HG03280 (cell line): ENCODE measurements at regions not wholly inside any gene's neighbourhood (a gene's known extent, or its start where the extent isn't known, plus 50 kb on each side); places are given as distances from the start of the nearest gene placed in this dataset.
A peak's percentile ranks its signal among the peaks of the same experiment; 100 is the strongest.
"Not testable (repeated sequence)": the region's sequence is repeated elsewhere in the genome, so short reads cannot be mapped to it uniquely, and the experiment has no call there.

Experiments
- ATAC-seq: cut with Tn5 transposase; IDR thresholded peaks from one replicate; pipeline ENCODE4 v1.9.1; 2021; ENCODE audit warnings: mild to moderate bottlenecking, moderate library complexity; ENCODE audit not compliant: unreplicated experiment

GRCh38 chr1:192905049-192905448 is 96.2 kb downstream of the RGS2 start:
- ATAC-seq: no peak

DNA sequence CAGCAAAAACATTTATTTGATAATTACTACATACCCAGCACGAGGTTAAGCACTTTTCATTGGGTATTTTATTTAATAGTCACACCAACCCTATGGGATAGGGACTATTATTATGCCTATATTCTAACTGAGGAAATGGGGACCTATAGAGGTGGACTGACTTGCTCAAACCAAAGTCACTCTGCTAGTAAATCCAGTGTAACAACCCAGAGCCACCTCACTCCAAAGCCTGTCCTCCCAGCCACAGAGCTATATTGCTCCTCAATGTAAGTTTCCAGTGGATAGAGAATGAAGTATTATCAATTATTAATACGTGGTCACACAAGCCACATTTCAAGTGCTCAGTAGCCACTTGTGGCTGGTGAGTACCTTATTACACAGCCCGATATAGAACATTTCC is 97.5 kb downstream of the RGS2 start:
- no peak for ATAC-seq

DNA sequence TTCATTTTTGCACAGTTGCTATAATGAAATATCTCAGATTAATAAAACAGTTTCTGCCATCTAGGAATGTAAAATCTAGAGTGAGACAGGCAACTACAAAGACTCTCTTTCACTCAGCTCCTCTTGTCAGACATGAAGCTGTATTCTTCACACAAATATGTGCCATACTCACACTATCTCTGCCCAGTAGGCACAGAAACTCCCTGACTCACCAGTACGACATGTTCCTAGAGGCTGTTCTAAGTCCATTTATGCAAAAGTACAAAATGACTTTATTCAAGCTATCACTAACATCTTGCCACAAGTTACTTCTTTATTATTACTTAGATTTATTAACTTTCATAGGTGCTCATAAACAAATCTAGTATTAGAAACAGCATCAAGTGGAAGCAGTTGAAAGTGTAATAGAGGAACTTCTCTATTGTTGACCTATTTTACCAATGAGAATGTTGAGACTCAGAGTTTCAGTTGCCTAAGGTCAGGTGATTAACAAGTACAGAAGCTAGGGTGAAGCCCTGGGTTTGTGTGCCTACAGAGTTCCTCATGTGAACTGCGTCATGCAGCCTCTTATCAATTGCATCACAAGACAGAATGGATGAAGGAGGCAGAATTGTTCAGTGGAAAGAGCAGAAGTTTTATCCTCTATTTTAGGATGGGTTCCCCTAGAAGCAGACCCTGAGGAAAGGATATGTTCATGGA is 98.9 kb downstream of the RGS2 start:
- ATAC-seq: peak; percentile 68

DNA sequence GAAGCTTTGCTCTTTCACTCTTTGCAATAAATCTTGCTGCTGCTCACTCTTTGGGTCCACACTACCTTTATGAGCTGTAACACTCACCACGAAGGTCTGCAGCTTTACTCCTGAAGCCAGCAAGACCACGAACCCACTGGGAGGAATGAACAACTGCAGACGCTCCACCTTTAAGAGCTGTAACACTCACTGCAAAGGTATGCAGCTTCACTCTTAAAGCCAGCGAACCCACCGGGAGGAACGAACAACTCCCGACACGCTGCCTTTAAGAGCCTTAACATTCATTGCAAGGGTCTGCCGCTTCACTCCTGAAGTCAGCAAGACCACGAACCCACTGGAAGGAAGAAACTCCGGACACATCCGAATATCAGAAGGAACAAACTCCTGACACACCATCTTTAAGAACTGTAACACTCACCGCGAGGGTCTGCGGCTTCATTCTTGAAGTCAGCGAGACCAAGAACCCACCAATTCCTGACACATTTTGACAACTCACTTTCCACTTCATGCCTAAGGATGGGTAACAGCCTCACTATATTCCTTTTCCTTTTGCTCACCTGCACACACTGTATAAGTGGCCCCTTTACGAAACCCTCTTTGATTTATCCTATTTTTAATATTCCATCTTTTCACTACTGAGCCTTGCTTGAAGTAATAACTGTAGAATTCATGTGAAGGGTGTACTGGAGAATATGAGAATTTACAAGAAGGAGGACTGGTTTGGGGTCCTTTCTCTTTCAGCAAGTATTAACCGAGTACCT is 103.2 kb downstream of the RGS2 start:
- not testable (repeated sequence) for ATAC-seq

DNA sequence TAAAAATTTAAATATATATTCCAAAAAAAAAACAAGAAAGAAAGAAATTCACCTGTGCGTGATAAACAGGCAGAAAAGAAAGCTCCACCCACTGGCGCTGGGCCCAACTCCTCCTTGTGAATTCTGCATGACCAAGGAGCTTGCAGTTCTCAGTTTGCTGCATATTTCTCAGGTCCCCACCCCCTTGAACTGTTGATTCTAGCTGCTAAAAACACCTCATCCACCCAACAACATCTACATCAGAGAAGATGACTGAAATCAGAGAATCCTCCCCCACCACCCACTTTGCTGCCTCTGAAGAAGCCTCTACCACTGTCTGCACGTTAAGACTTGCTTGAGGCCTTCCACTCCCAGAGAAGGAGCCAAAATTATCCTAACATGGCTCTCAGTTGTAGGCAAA is 104.8 kb downstream of the RGS2 start:
- no peak for ATAC-seq

- no peak for ATAC-seq
Measured at GRCh38 chr1:192914092-192914491, 105.3 kb downstream of the RGS2 start.

DNA sequence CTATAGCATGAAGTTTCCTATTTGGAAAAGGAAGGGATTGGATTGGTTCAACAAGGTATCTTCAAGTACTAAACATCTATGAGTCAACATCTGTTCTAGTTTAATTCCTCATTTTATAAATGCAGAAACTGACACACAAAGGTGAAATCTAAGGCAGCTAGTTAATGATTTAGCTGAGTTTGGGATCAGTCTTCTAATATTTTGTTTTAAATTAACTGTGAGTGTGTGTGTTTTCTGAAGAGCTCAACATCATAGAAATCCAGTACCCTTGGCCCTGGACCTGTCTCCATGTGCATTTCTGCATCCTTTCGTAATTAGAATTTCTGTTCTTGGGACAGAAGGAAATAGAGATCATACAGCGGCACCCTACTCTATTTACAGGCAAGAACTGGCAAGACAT is 105.9 kb downstream of the RGS2 start:
- no peak for ATAC-seq

GRCh38 chr1:192916021-192916420 is 107.2 kb downstream of the RGS2 start:
- ATAC-seq: no peak

DNA sequence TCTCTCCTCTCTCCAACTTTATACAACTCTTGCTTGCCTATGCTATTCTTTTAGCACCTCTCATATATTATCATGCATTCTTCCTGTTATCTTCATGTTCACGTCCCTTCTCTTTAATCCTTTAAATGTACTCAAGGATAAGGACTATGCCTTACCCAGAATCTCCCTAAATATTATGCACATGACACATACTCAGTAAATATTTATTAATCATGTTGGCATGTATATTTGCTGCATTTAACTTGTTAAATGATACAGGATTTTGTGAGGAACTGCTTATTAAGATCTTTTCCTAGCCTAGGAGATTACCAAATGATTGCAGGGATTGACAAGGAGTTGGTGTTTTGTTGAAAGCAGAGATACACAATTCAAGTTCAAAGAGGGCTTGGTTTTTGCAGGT is 109.4 kb downstream of the RGS2 start:
- ATAC-seq: no peak

GRCh38 chr1:192920412-192920811 is 111.6 kb downstream of the RGS2 start:
- no peak for ATAC-seq

- ATAC-seq: no peak
Measured at GRCh38 chr1:192925609-192926008, 116.8 kb downstream of the RGS2 start.

DNA sequence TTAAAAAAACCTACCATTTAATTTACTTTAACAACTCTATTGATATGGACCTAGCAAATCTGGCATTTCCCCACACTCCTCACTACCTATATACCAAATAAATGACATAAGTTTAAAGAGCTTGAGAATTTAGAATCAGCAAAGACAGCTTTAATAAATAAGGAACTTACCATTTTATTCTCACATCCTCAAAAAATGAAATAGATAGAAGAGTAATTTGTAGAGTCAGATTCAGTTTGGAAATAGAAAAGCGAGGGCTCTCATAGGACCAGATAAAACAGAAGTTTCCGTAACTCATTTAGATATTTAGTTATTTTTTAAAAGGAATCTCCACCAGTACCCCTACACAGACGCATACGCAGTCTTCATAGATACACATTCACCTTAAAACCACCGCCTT is 117.9 kb downstream of the RGS2 start:
- ATAC-seq: no peak

- ATAC-seq: no peak
Measured at GRCh38 chr1:192927496-192927895, 118.7 kb downstream of the RGS2 start.

GRCh38 chr1:192929597-192929996 is 120.8 kb downstream of the RGS2 start:
- no peak for ATAC-seq

GRCh38 chr1:192933744-192934143 is 124.9 kb downstream of the RGS2 start:
- no peak for ATAC-seq

DNA sequence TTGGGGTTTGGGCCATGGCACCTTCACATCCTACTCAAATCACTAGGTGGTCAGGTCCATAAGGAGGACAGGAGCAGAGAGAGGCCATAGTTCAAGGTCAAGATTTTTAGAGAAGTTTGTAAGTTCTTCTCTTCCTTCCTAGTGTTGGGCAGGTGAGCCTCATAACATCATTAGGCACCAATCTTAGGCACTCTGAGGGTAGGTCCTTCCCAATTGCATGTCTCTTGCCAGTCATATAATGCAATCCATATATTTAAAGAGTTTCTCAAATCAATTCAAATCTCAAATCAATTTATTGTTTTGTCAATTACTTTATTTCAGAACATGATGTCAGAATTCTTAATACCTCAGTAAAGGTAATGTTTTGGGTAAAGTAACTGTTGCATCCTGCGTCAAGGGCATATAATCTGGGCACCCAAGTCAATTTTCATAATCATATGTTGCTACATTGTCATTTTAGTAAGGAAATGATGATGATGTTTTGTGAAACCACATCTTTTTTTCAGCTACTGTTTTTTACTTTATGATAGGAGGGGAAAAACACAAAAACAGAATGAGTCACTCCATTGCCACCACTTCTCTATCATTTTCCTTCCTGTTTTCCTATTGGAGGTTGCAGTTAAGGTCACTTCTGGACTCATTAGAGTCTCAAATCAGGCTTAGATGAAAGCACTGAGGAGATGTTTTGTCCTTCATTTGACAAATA is 122.7 kb downstream of the UCHL5 start:
- ATAC-seq: no peak

DNA sequence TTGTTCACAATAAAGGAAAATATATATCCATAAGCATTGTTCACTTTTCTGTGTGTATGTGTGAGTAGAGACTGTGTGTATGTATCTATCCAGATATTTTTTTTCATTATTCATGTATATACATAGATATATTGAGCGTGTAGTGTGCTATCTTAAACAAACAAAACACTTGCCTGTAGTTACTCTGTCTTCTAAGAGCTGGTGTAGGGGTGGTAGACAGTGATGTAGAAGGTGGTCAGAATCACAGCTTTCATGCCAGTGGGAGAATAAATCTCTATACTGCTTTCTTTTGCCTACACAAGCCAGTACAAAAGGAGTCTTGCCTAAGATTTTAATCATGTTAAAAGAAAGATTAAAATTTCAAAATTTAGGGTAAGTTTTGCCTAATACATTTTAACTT is 122.0 kb downstream of the UCHL5 start:
- ATAC-seq: no peak

GRCh38 chr1:192939440-192939839 is 119.7 kb downstream of the UCHL5 start:
- no peak for ATAC-seq

GRCh38 chr1:192940658-192941057 is 118.5 kb downstream of the UCHL5 start:
- no peak for ATAC-seq

- ATAC-seq: no peak
Measured at GRCh38 chr1:192941722-192942411, 117.3 kb downstream of the UCHL5 start.

- ATAC-seq: no peak
Measured at GRCh38 chr1:192943108-192943507, 116.1 kb downstream of the UCHL5 start.
